Kidney (tissue), 13 donors: ENCODE measurements at regions not wholly inside any gene's neighbourhood (a gene's known extent, or its start where the extent isn't known, plus 50 kb on each side); places are given as distances from the start of the nearest gene placed in this dataset.
"Not testable (repeated sequence)": the region's sequence is repeated elsewhere in the genome, so short reads cannot be mapped to it uniquely, and the experiment has no call there.

ENCODE experiments used
- DNase-seq, 5 donors: peaks; one replicate each; pipeline ENCODE4 v3.0.0-alpha.2; 2013 to 2020
- FAIRE-seq: peaks from 2 replicates; lab custom pipeline; 2012; peaks lifted over from hg19 to GRCh38; lab: Jason Lieb, UNC
- H3K27ac ChIP-seq, 2 donors: one replicate each; pipeline ENCODE4 v1.7.0; 2013; ENCODE audit warnings: low read depth in 2 of 2, low read length in 2 of 2, inconsistent platforms in 1 of 2
- H3K27me3 ChIP-seq: one replicate; pipeline ENCODE4 v1.7.1; 2013; ENCODE audit warnings: low read length, inconsistent platforms; ENCODE audit not compliant: control insufficient read depth, insufficient read depth
- H3K36me3 ChIP-seq, 3 donors: one replicate each; pipeline versions ENCODE4 v1.7.0 to v1.7.1; 2013; ENCODE audit warnings: low read length in 3 of 3, control low read depth in 1 of 3, inconsistent platforms in 1 of 3; ENCODE audit not compliant: insufficient read depth in 3 of 3, control insufficient read depth in 2 of 3
- H3K4me1 ChIP-seq, 3 donors: one replicate each; pipeline versions ENCODE4 v1.7.0 to v1.7.1; 2013; ENCODE audit warnings: low read length in 3 of 3, inconsistent platforms in 1 of 3, low read depth in 1 of 3; ENCODE audit not compliant: control insufficient read depth in 2 of 3, insufficient read depth in 2 of 3
- H3K4me3 ChIP-seq, 3 donors: one replicate each; pipeline versions ENCODE4 v1.7.0 to v1.8.1; 2013; ENCODE audit warnings: low read length in 3 of 3, control low read depth in 1 of 3, inconsistent platforms in 1 of 3
- H3K9ac ChIP-seq, 3 donors: one replicate each; pipeline versions ENCODE4 v1.7.0 to v1.7.1; 2013; ENCODE audit warnings: low read length in 3 of 3, control low read depth in 1 of 3, inconsistent platforms in 1 of 3
- H3K9me3 ChIP-seq, 3 donors: one replicate each; pipeline versions ENCODE4 v1.7.0 to v1.7.1; 2013; ENCODE audit warnings: low read length in 3 of 3, control low read depth in 1 of 3, inconsistent platforms in 1 of 3; ENCODE audit not compliant: control insufficient read depth in 2 of 3, insufficient read depth in 1 of 3
- intact Hi-C: fragments of 100-400 bp; cut with DNase I; formaldehyde crosslinking; loops from one replicate; pipeline ENCODE4 v1.11.1; 2022
- TF ChIP-seq, protein P1 (sequence below): IDR thresholded peaks from 3 replicates; pipeline ENCODE4 v1.5.1; 2012; ENCODE audit warnings: mild to moderate bottlenecking, moderate library complexity, borderline replicate concordance; ENCODE audit not compliant: insufficient read depth; ENCODE audit errors: extremely low read depth
- donor health status: control.
- donor health status: control.
- donor health status: control.
- donor health status: control.
- donor health status: control.
- donor health status: DM: yes; HTN: yes; CAD: no.
- donor health status: Normal renal cell carcinoma (clear cell type).

DNA sequence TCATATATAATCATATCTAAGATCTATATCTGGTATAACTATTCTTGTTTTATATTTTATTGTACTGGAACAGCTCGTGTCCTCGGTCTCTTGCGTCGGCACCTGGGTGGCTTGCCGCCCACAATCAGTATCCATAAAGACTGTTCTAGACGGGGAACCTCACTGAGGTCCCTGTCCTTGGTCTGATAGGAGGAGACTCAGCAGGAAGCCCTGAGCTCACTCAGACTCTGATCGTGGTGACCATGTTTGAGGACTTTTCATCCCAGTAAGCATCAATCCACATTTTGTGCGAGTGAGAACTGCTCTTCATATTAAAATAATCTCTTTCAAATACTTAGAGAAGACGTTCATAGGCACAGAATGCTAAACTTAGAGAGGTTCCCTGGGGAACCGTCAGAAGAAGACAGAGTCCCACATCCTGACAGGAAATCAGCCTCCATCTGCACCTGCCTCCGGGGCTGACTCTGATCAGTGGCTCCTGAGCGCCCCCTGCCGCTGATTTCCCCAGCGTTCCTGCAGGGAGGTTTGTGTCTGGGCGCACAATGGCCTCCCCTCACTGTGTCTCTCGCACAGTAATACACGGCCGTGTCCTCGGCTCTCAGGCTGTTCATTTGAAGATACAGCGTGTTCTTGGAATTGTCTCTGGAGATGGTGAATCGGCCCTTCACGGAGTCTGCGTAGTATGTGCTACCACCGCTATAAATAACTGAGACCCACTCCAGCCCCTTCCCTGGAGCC, 1065.9 kb downstream of the TMEM121 start:
- H3K9me3 ChIP-seq, H3K27ac ChIP-seq, H3K4me3 ChIP-seq, H3K4me1 ChIP-seq, H3K27me3 ChIP-seq, DNase-seq, H3K9ac ChIP-seq, intact Hi-C loops, FAIRE-seq, H3K36me3 ChIP-seq: not testable (repeated sequence)

DNA sequence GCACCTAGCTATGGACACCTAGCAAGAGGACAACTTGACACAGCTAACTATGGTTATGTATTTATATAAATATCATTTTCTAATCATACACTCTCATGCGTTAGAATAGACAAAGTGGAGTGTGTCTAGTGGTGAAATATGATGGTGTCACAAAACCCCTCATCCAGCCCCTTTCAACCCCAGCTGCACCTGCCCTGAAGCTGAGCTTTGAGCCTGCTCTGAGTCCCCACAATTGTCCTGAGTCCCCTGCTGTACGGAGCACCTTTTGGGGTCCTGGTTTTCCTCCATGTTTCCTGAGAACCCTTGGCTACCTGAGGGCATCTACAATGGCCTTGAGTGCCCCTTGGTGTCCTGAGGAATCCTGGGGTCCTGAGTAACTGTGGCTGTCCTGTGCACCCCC, 1072.8 kb downstream of the TMEM121 start:
- no peak overlapping the region for H3K9ac ChIP-seq
- no peaks in the 10 kb centered on the region for H3K4me1 ChIP-seq
- no peak overlapping the region for H3K27ac ChIP-seq
- no peak overlapping the region for H3K4me3 ChIP-seq
- intact Hi-C loops = no loop called here
- DNase-seq = no peak
- no peaks in the 10 kb centered on the region for H3K36me3 ChIP-seq
- no peaks in the 10 kb centered on the region for H3K9me3 ChIP-seq
- TF ChIP-seq, protein P1, sequence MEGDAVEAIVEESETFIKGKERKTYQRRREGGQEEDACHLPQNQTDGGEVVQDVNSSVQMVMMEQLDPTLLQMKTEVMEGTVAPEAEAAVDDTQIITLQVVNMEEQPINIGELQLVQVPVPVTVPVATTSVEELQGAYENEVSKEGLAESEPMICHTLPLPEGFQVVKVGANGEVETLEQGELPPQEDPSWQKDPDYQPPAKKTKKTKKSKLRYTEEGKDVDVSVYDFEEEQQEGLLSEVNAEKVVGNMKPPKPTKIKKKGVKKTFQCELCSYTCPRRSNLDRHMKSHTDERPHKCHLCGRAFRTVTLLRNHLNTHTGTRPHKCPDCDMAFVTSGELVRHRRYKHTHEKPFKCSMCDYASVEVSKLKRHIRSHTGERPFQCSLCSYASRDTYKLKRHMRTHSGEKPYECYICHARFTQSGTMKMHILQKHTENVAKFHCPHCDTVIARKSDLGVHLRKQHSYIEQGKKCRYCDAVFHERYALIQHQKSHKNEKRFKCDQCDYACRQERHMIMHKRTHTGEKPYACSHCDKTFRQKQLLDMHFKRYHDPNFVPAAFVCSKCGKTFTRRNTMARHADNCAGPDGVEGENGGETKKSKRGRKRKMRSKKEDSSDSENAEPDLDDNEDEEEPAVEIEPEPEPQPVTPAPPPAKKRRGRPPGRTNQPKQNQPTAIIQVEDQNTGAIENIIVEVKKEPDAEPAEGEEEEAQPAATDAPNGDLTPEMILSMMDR = no peak
- H3K27me3 ChIP-seq = no peaks in the 10 kb centered on the region
- no peak for FAIRE-seq

DNA sequence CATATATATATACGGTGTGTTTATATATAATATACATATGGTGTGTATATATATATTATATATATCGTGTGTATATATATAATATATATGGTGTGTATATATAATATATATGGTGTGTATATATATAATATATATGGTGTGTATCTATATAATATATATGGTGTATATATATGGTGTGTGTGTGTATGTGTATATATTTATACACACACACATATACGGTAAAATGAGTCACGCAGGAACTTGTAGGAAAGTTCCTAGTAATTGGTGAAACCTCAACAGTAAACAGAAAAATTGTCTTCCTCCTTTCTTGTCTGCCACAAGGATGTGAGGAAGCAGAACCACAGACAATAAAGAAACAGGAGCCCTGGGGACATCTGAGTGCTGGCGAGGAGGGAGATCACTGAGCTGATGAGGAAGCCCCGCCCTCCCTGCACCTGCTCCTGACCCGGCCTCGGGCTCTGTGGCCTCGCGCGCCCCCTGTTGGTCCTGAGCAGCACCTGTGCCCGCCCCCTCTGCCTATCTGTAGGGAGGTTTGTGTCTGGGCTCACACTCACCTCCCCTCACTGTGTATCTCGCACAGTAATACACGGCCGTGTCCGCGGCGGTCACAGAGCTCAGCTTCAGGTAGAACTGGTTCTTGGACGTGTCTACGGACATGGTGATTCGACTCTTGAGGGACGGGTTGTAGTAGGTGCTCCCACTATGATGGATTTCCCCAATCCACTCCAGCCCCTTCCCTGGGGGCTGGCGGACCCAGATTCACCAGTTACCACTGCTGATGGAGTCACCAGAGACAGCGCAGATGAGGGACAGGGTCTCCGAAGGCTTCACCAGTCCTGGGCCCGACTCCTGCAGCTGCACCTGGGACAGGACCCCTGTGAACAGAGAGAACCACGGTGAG, 1079.4 kb downstream of the TMEM121 start:
- TF ChIP-seq, protein P1 = no peak
- H3K27me3 ChIP-seq = no peaks in the 10 kb centered on the region
- no peak overlapping the region for H3K27ac ChIP-seq
- H3K4me3 ChIP-seq = no peak overlapping the region
- no peak overlapping the region for H3K9ac ChIP-seq
- FAIRE-seq (no peak), DNase-seq (no peak)
- no peaks in the 10 kb centered on the region for H3K36me3 ChIP-seq
- H3K4me1 ChIP-seq = no peaks in the 10 kb centered on the region
- H3K9me3 ChIP-seq = no peaks in the 10 kb centered on the region
- intact Hi-C loops = no loop called here

DNA sequence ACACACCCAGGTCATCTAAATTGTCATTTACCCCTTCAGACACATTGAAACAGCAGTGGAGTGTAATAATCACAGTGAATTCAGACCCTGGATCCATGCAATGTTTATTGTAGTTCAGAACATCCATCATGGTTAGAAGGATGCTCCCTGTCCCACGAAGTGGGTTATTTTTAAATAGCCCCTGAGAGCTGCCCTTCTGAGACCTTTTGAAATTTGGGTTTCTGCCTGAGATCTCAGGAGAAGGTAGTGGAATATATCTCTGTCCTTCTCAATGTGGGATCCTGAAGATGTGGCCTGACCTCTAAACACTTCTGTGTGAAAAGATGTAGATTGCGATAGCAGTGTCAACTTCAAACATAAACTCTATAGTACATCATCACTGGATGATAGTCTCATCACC, 1080.6 kb downstream of the TMEM121 start:
- DNase-seq = no peak
- no peaks in the 10 kb centered on the region for H3K4me1 ChIP-seq
- intact Hi-C loops = no loop called here
- no peak overlapping the region for H3K9ac ChIP-seq
- no peak overlapping the region for H3K27ac ChIP-seq
- no peak for FAIRE-seq
- TF ChIP-seq, protein P1 = no peak
- H3K9me3 ChIP-seq = no peaks in the 10 kb centered on the region
- H3K36me3 ChIP-seq = no peaks in the 10 kb centered on the region
- no peak overlapping the region for H3K4me3 ChIP-seq
- H3K27me3 ChIP-seq = no peaks in the 10 kb centered on the region
